ENCODE measurements at regions not wholly inside any gene's neighbourhood (a gene's known extent, or its start where the extent isn't known, plus 50 kb on each side); places are given as distances from the start of the nearest gene placed in this dataset.

DNA sequence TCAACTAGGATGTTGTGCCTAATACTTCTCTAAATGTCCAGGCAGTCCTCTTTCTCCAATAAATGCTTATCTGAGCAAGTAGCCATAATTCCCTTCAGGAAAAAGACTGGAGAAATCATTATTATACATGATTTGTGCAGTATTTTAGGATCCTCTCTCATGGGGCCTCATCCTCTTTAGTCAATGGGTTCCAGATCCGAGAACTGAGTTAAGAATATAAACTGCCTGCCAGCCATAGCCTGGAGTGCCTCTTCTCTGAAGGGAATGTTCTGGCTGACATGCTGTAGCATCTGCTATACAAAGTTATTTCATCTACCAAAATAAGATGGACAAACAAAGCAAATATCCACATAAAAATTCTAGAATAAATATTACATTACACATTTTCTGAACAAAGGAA, 334.0 kb upstream of the PRMT6 start:
- no peak for DNase-seq (ENCODE audit: low read depth)
- H3K4me3 ChIP-seq (ENCODE audit: low read depth, low read length): no peak overlapping the region
- no peak for TF ChIP-seq CTCF (IDR thresholded peaks at IDR 0.05; ENCODE audit: insufficient read depth, low read depth, low read length, missing control alignments)

DNA sequence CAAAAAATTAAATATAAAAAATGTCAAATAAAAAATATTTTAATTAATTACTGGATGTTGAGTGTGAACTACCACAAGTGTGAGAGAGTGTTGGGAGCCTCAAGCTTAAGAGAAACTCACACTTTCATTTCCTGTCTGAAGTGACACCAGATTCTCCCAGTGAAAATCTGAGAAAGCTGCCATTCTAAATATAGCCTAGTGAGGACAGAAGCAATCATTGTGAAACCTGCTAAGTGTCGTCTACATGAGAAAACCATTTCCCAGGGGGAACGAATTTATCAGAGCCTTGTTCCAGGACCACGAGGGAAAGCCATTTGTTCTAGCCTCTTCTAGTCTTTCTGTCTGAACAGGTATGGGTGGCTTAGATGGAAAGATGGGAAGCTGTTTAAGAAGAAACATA, 329.3 kb upstream of the PRMT6 start:
- TF ChIP-seq CTCF (IDR thresholded peaks at IDR 0.05; ENCODE audit: insufficient read depth, low read depth, low read length, missing control alignments): no peak
- no peak overlapping the region for H3K4me3 ChIP-seq (ENCODE audit: low read depth, low read length)
- peak; percentile 26 for DNase-seq (ENCODE audit: low read depth)

DNA sequence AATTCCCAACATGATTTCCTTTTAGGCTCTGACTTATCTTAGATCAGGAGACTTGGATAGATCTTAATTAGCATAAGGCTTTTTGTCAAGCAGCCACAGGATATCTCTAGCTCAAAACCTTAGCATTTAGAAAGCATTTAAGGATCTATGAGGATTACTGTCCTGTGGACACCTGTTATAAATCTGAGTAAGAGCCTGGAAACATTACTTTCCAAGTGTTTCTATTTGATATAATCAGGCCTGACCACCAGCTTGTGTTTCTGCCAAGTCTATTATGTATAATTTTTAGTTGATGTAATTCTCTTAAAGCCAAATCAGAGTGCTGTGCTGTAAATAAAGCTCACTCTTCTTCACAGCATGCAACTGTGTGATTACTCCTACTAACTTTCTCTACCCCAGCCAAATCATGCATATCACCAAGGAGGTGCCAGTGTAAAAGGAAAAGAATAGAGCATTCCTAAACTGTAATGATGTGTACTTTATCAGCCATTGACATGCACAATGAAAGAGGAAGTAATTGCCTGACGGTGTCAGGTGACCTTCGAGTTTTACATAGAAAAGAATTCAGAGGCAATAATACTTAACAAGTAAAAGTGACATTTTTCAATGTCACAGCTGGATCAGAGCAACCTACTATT, 309.9 kb upstream of the PRMT6 start:
- no peak for DNase-seq (ENCODE audit: low read depth)
- no peak for TF ChIP-seq CTCF (IDR thresholded peaks at IDR 0.05; ENCODE audit: insufficient read depth, low read depth, low read length, missing control alignments)
- no peak overlapping the region for H3K4me3 ChIP-seq (ENCODE audit: low read depth, low read length)

GRCh38 chr1:106747232-106747631, 309.2 kb upstream of the PRMT6 start:
- no peak overlapping the region for H3K4me3 ChIP-seq (ENCODE audit: low read depth, low read length)
- no peak for DNase-seq (ENCODE audit: low read depth)
- TF ChIP-seq CTCF (IDR thresholded peaks at IDR 0.05; ENCODE audit: insufficient read depth, low read depth, low read length, missing control alignments): no peak

GRCh38 chr1:106747791-106748190, 308.7 kb upstream of the PRMT6 start:
- DNase-seq (ENCODE audit: low read depth): no peak
- H3K4me3 ChIP-seq (ENCODE audit: low read depth, low read length): no peak overlapping the region
- TF ChIP-seq CTCF (IDR thresholded peaks at IDR 0.05; ENCODE audit: insufficient read depth, low read depth, low read length, missing control alignments): no peak

- DNase-seq (ENCODE audit: low read depth): no peak
- TF ChIP-seq CTCF (IDR thresholded peaks at IDR 0.05; ENCODE audit: insufficient read depth, low read depth, low read length, missing control alignments): no peak
- H3K4me3 ChIP-seq (ENCODE audit: low read depth, low read length): no peak overlapping the region
These were observed 307.9 kb upstream of the PRMT6 start for GRCh38 chr1:106748606-106749005.

GRCh38 chr1:106749491-106749890, 307.0 kb upstream of the PRMT6 start:
- no peak for TF ChIP-seq CTCF (IDR thresholded peaks at IDR 0.05; ENCODE audit: insufficient read depth, low read depth, low read length, missing control alignments)

More at GRCh38 chr1:106749491-106749890, 307.0 kb upstream of the PRMT6 start:
- H3K4me3 ChIP-seq (ENCODE audit: low read depth, low read length): no peak overlapping the region
- no peak for DNase-seq (ENCODE audit: low read depth)

All from GM12865 (cell line).